SK-N-SH (cell line): ENCODE measurements at regions not wholly inside any gene's neighbourhood (a gene's known extent, or its start where the extent isn't known, plus 50 kb on each side); places are given as distances from the start of the nearest gene placed in this dataset.

Experiments
- POLR2AphosphoS5 ChIP-seq: IDR thresholded peaks from 2 replicates; pipeline ENCODE4 v1.6.1; 2012; ENCODE audit warnings: low read depth, low read length
- SIN3A ChIP-seq: IDR thresholded peaks from 2 replicates; pipeline ENCODE4 v1.6.1; 2012; ENCODE audit warnings: low read depth, mild to moderate bottlenecking, low read length, moderate library complexity, borderline replicate concordance
- TEAD4 ChIP-seq: IDR thresholded peaks from 2 replicates; pipeline ENCODE4 v1.4.0; 2012; ENCODE audit warnings: mild to moderate bottlenecking, borderline replicate concordance; ENCODE audit not compliant: insufficient read depth
- TF ChIP-seq, protein P1 (sequence below): fragments of 200-600 bp; sonication (generic); IDR thresholded peaks from 2 replicates; pipeline ENCODE4 v1.6.1; 2017; ENCODE audit warnings: antibody characterized with exemption, mild to moderate bottlenecking, moderate library complexity

DNA sequence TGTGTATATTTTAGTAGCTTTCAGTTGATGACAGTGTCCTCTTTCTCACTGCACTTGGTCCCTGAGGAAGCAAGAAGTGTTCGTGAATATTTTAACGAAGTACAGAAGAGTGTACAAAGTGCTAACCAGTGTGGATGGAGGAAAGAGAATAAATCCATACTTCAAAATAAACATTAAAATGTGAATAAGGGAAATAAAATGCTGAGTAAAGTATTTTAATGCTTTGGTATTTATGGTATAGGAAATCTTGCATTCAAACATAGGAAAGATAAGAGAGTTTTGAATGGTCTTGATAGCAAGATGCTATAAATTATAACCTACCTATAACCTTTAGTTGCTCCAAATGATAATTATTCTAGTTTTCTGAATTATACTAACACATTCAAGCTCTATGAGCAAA lies 493.4 kb upstream of the EYS start:
- TF ChIP-seq, protein P1, sequence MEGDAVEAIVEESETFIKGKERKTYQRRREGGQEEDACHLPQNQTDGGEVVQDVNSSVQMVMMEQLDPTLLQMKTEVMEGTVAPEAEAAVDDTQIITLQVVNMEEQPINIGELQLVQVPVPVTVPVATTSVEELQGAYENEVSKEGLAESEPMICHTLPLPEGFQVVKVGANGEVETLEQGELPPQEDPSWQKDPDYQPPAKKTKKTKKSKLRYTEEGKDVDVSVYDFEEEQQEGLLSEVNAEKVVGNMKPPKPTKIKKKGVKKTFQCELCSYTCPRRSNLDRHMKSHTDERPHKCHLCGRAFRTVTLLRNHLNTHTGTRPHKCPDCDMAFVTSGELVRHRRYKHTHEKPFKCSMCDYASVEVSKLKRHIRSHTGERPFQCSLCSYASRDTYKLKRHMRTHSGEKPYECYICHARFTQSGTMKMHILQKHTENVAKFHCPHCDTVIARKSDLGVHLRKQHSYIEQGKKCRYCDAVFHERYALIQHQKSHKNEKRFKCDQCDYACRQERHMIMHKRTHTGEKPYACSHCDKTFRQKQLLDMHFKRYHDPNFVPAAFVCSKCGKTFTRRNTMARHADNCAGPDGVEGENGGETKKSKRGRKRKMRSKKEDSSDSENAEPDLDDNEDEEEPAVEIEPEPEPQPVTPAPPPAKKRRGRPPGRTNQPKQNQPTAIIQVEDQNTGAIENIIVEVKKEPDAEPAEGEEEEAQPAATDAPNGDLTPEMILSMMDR: no peak
- TF ChIP-seq SIN3A (no peak), POLR2AphosphoS5 (no peak), TEAD4 (no peak)
